Keratinocyte (primary cell): ENCODE measurements at regions not wholly inside any gene's neighbourhood (a gene's known extent, or its start where the extent isn't known, plus 50 kb on each side); places are given as distances from the start of the nearest gene placed in this dataset.
"Not testable (repeated sequence)": the region's sequence is repeated elsewhere in the genome, so short reads cannot be mapped to it uniquely, and the experiment has no call there.

Experiments
- DNase-seq: peaks from one replicate; pipeline ENCODE4 v3.0.0-alpha.2; 2011; ENCODE audit warnings: low read depth, missing footprints, low spot score
- FAIRE-seq: peaks from 2 replicates; lab custom pipeline; 2011; peaks lifted over from hg19 to GRCh38; lab: Jason Lieb, UNC
- H2AFZ ChIP-seq: 2 replicates; pipeline ENCODE4 v1.6.0; 2012; ENCODE audit warnings: low read length, control low read depth, inconsistent platforms; ENCODE audit not compliant: control insufficient read depth
- H3K27ac ChIP-seq: 2 replicates; pipeline ENCODE4 v1.5.1; 2011; ENCODE audit warnings: low read length; ENCODE audit not compliant: control insufficient read depth, insufficient read depth
- H3K27me3 ChIP-seq: 3 replicates; pipeline ENCODE4 v1.6.0; 2011; ENCODE audit warnings: low read length; ENCODE audit not compliant: control insufficient read depth, insufficient read depth; ENCODE audit errors: extremely low read depth
- H3K36me3 ChIP-seq, 2 experiments: 2 replicates in 1 of 2; 3 replicates in 1 of 2; pipeline ENCODE4 v1.5.1; 2011; ENCODE audit warnings: low read length in 2 of 2, mild to moderate bottlenecking in 1 of 2; ENCODE audit not compliant: control insufficient read depth in 2 of 2, insufficient read depth in 2 of 2; ENCODE audit errors: extremely low read depth in 1 of 2
- H3K4me1 ChIP-seq: 3 replicates; pipeline ENCODE4 v1.5.1; 2011; ENCODE audit warnings: low read length; ENCODE audit not compliant: control insufficient read depth, insufficient read depth; ENCODE audit errors: extremely low read depth
- H3K4me2 ChIP-seq: 3 replicates; pipeline ENCODE4 v1.6.0; 2011; ENCODE audit warnings: low read depth, low read length; ENCODE audit not compliant: control insufficient read depth, insufficient read depth; ENCODE audit errors: extremely low read depth
- H3K4me3 ChIP-seq, 3 experiments: fragments of 200-600 bp in 1 of 3; sonication (generic) in 1 of 3; 2 replicates in 2 of 3; 3 replicates in 1 of 3; pipeline ENCODE4 v1.5.1; 2011 to 2016; ENCODE audit warnings: low read length in 3 of 3, mild to moderate bottlenecking in 3 of 3, control low read depth in 2 of 3, inconsistent platforms in 1 of 3, low read depth in 1 of 3, mixed read lengths in 1 of 3, mixed run types in 1 of 3, moderate library complexity in 1 of 3; ENCODE audit not compliant: control insufficient read depth in 2 of 3, insufficient read depth in 2 of 3; ENCODE audit errors: extremely low read depth in 1 of 3
- H3K79me2 ChIP-seq: 2 replicates; pipeline ENCODE4 v1.6.0; 2012; ENCODE audit warnings: low read length; ENCODE audit not compliant: control insufficient read depth, insufficient read depth
- H3K9ac ChIP-seq: 3 replicates; pipeline ENCODE4 v1.6.0; 2011; ENCODE audit warnings: low read length; ENCODE audit not compliant: control insufficient read depth, insufficient read depth; ENCODE audit errors: extremely low read depth
- H3K9me1 ChIP-seq: 3 replicates; pipeline ENCODE4 v1.6.0; 2011; ENCODE audit warnings: low read length; ENCODE audit not compliant: control insufficient read depth, insufficient read depth; ENCODE audit errors: extremely low read depth
- H3K9me3 ChIP-seq: 2 replicates; pipeline ENCODE4 v1.5.1; 2012; ENCODE audit warnings: low read depth, low read length; ENCODE audit not compliant: control insufficient read depth
- H4K20me1 ChIP-seq: 3 replicates; pipeline ENCODE4 v1.6.0; 2011; ENCODE audit warnings: low read length; ENCODE audit not compliant: control insufficient read depth, insufficient read depth; ENCODE audit errors: extremely low read depth
- EZH2 ChIP-seq: IDR thresholded peaks from one replicate; pipeline ENCODE4 v1.6.1; 2012; ENCODE audit warnings: inconsistent platforms, mild to moderate bottlenecking, low read length, moderate library complexity
- dilution Hi-C: fragments of 300-500 bp; cut with MboI; formaldehyde crosslinking; loops from one replicate; pipeline ENCODE4 v1.7.0; 2020; ENCODE audit warnings: low sequenced_read_pairs; ENCODE audit not compliant: extremely low pct_ligation_motif_present
- TF ChIP-seq, protein P1 (sequence below), 3 experiments: IDR thresholded peaks in 1 of 3; conservative IDR thresholded peaks in 1 of 3; optimal IDR thresholded peaks in 1 of 3; 2 replicates in 2 of 3; 3 replicates in 1 of 3; pipeline versions ENCODE3 to v1.5.1; 2011; ENCODE audit warnings: low read length in 3 of 3, mild to moderate bottlenecking in 3 of 3, moderate library complexity in 2 of 3, control low read depth in 1 of 3, inconsistent platforms in 1 of 3; ENCODE audit not compliant: insufficient read depth in 2 of 3; ENCODE audit errors: extremely low read depth in 1 of 3

- Histone ChIP-seq H3K27me3 (no peaks in the 10 kb centered on the region), H4K20me1 (no peaks in the 10 kb centered on the region), H3K36me3 (no peaks in the 10 kb centered on the region), H3K4me3 (no peak overlapping the region), H3K4me1 (no peaks in the 10 kb centered on the region), H2AFZ (no peak overlapping the region), H3K9me1 (no peaks in the 10 kb centered on the region), H3K9ac (no peak overlapping the region), H3K9me3 (no peaks in the 10 kb centered on the region), H3K27ac (no peak overlapping the region), H3K4me2 (no peak overlapping the region), H3K79me2 (no peaks in the 10 kb centered on the region)
- dilution Hi-C loops: no loop called here
- TF ChIP-seq EZH2: no peak
- TF ChIP-seq, protein P1, sequence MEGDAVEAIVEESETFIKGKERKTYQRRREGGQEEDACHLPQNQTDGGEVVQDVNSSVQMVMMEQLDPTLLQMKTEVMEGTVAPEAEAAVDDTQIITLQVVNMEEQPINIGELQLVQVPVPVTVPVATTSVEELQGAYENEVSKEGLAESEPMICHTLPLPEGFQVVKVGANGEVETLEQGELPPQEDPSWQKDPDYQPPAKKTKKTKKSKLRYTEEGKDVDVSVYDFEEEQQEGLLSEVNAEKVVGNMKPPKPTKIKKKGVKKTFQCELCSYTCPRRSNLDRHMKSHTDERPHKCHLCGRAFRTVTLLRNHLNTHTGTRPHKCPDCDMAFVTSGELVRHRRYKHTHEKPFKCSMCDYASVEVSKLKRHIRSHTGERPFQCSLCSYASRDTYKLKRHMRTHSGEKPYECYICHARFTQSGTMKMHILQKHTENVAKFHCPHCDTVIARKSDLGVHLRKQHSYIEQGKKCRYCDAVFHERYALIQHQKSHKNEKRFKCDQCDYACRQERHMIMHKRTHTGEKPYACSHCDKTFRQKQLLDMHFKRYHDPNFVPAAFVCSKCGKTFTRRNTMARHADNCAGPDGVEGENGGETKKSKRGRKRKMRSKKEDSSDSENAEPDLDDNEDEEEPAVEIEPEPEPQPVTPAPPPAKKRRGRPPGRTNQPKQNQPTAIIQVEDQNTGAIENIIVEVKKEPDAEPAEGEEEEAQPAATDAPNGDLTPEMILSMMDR (optimal IDR thresholded peaks at IDR 0.05 in 1 of 3, IDR thresholded peaks at IDR 0.05 in 1 of 3, conservative IDR thresholded peaks at IDR 0.05 in 1 of 3; ENCODE audit: extremely low read depth in 1 of 3, insufficient read depth in 2 of 3, low read length in 3 of 3): no peak
- DNase-seq: no peak
- no peak for FAIRE-seq
These were observed 250.9 kb downstream of the YTHDC2 start for GRCh38 chr5:113764382-113764781.

DNA sequence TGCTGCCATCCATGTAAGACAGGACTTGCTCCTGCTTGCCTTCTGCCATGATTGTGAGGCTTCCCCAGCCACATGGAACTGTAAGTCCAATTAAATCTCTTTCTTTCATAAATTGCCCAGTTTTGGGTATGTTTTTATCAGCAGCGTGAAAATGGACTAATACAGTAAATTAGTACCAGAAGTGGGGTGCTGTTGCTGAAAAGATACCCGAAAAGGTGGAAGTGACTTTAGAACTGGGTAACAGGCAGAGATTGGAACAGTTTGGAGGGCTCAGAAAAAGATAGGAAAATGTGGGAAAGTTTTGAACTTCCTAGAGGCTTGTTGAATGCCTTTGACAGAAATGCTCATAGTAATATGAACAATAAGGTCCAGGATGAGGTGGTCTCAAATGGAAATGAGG lies 253.3 kb downstream of the YTHDC2 start:
- H3K36me3 ChIP-seq, H3K9me3 ChIP-seq, DNase-seq, H3K79me2 ChIP-seq, H4K20me1 ChIP-seq, H3K27me3 ChIP-seq, H3K9ac ChIP-seq, H3K27ac ChIP-seq, H3K4me1 ChIP-seq, FAIRE-seq, H3K4me2 ChIP-seq, H3K4me3 ChIP-seq, H3K9me1 ChIP-seq, H2AFZ ChIP-seq, dilution Hi-C loops: not testable (repeated sequence)

DNA sequence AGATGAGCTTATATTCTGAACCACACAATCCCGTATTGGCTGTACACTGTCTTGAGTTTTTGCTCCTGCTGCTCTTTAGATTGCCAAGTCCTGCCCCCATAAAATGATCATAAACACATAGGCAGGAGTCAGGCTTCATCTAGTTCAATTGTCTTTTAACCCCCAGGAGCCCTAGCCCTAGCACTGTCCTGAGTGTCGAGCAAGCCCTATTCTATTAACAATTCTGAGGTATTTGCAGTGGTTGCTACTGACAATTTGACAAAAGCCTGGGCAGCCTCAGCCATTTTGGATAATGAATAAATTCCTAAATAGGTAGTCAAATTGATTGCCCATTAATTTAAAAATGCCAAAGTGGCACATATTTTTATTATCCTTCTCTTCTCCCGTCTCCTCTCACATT lies 257.2 kb downstream of the YTHDC2 start:
- H3K9me1 ChIP-seq: no peaks in the 10 kb centered on the region
- no peaks in the 10 kb centered on the region for H3K27me3 ChIP-seq
- no peak overlapping the region for H3K4me2 ChIP-seq
- H3K79me2 ChIP-seq: no peaks in the 10 kb centered on the region
- H2AFZ ChIP-seq: no peak overlapping the region
- no peaks in the 10 kb centered on the region for H4K20me1 ChIP-seq
- TF ChIP-seq EZH2: no peak
- TF ChIP-seq, protein P1 (optimal IDR thresholded peaks at IDR 0.05 in 1 of 3, IDR thresholded peaks at IDR 0.05 in 1 of 3, conservative IDR thresholded peaks at IDR 0.05 in 1 of 3; ENCODE audit: extremely low read depth in 1 of 3, insufficient read depth in 2 of 3, low read length in 3 of 3): no peak
- dilution Hi-C loops: no loop called here
- H3K9ac ChIP-seq: no peak overlapping the region
- no peak overlapping the region for H3K4me3 ChIP-seq
- H3K4me1 ChIP-seq: no peaks in the 10 kb centered on the region
- FAIRE-seq (no peak), DNase-seq (no peak)
- H3K9me3 ChIP-seq: no peaks in the 10 kb centered on the region
- no peaks in the 10 kb centered on the region for H3K36me3 ChIP-seq
- no peak overlapping the region for H3K27ac ChIP-seq
